GM12891 (cell line): ENCODE measurements at regions not wholly inside any gene's neighbourhood (a gene's known extent, or its start where the extent isn't known, plus 50 kb on each side); places are given as distances from the start of the nearest gene placed in this dataset.

Experiments
- DNase-seq: peaks from one replicate; pipeline ENCODE4 v3.0.0; 2011; ENCODE audit warnings: low spot score; ENCODE audit not compliant: insufficient read length
- FAIRE-seq: peaks from 2 replicates; lab custom pipeline; 2011; peaks lifted over from hg19 to GRCh38; lab: Jason Lieb, UNC
- PAX5 ChIP-seq: IDR thresholded peaks from 2 replicates; pipeline ENCODE4 v1.6.1; 2011; ENCODE audit warnings: low read length, moderate library complexity, mild to moderate bottlenecking; ENCODE audit not compliant: insufficient read depth, severe bottlenecking
- POLR2A ChIP-seq: IDR thresholded peaks from 2 replicates; pipeline ENCODE4 v1.6.1; 2011; ENCODE audit warnings: low read depth, low read length, control low read depth
- POLR2AphosphoS5 ChIP-seq: IDR thresholded peaks from 2 replicates; pipeline ENCODE4 v1.6.1; 2011; ENCODE audit warnings: low read depth, low read length, control low read depth
- POU2F2 ChIP-seq: IDR thresholded peaks from 2 replicates; pipeline ENCODE4 v1.6.1; 2011; ENCODE audit warnings: low read depth, mild to moderate bottlenecking, control low read depth, low read length, moderate library complexity
- SPI1 ChIP-seq: IDR thresholded peaks from 2 replicates; pipeline ENCODE4 v1.6.1; 2011; ENCODE audit warnings: low read depth, low read length, control low read depth
- TAF1 ChIP-seq: IDR thresholded peaks from 2 replicates; pipeline ENCODE4 v1.6.1; 2011; ENCODE audit warnings: low read depth, low read length, control low read depth

GRCh38 chr4:27094224-27094623, 233.6 kb downstream of the STIM2 start:
- DNase-seq (no peak), FAIRE-seq (no peak)
- TF ChIP-seq TAF1 (no peak), PAX5 (no peak), SPI1 (no peak), POLR2A (no peak), POU2F2 (no peak), POLR2AphosphoS5 (no peak)

GRCh38 chr4:27094783-27095182, 234.1 kb downstream of the STIM2 start:
- FAIRE-seq (no peak), DNase-seq (no peak)
- no peak for TF ChIP-seq POU2F2
- TF ChIP-seq TAF1, result no peak
- TF ChIP-seq POLR2A, result no peak
- TF ChIP-seq POLR2AphosphoS5, result no peak

- no peak for TF ChIP-seq POLR2AphosphoS5
- TF ChIP-seq SPI1, result no peak
- TF ChIP-seq TAF1, result no peak
- TF ChIP-seq POU2F2, result no peak
- TF ChIP-seq PAX5, result no peak
- TF ChIP-seq POLR2A, result no peak
- no peak for DNase-seq
- FAIRE-seq, result no peak
These were observed 235.6 kb downstream of the STIM2 start for GRCh38 chr4:27096142-27096824.

- no peak for FAIRE-seq
- TF ChIP-seq TAF1 (no peak), POLR2A (no peak), POLR2AphosphoS5 (no peak), SPI1 (no peak), POU2F2 (no peak), PAX5 (no peak)
- DNase-seq, result no peak
These were observed 237.4 kb downstream of the STIM2 start for GRCh38 chr4:27098034-27098433.

GRCh38 chr4:27100713-27101112, 240.1 kb downstream of the STIM2 start:
- no peak for DNase-seq
- TF ChIP-seq SPI1 (no peak), POLR2AphosphoS5 (no peak), POU2F2 (no peak), PAX5 (no peak), TAF1 (no peak), POLR2A (no peak)
- no peak for FAIRE-seq

GRCh38 chr4:27101126-27101525, 240.5 kb downstream of the STIM2 start:
- DNase-seq (no peak), FAIRE-seq (no peak)
- TF ChIP-seq PAX5 (no peak), TAF1 (no peak), SPI1 (no peak), POLR2AphosphoS5 (no peak)

GRCh38 chr4:27101561-27101960, 240.9 kb downstream of the STIM2 start:
- TF ChIP-seq POLR2AphosphoS5 (no peak), SPI1 (no peak), TAF1 (no peak), PAX5 (no peak), POU2F2 (no peak), POLR2A (no peak)
- no peak for DNase-seq
- no peak for FAIRE-seq

GRCh38 chr4:27111627-27112026, 251.0 kb downstream of the STIM2 start:
- DNase-seq (no peak), FAIRE-seq (no peak)
- TF ChIP-seq PAX5, result no peak
- no peak for TF ChIP-seq SPI1
- TF ChIP-seq POLR2A, result no peak
- no peak for TF ChIP-seq TAF1
- no peak for TF ChIP-seq POU2F2
- TF ChIP-seq POLR2AphosphoS5, result no peak

- DNase-seq (no peak), FAIRE-seq (no peak)
- no peak for TF ChIP-seq SPI1
- no peak for TF ChIP-seq PAX5
- TF ChIP-seq POLR2AphosphoS5, result no peak
- no peak for TF ChIP-seq TAF1
- no peak for TF ChIP-seq POLR2A
- no peak for TF ChIP-seq POU2F2
These were observed 251.9 kb downstream of the STIM2 start for GRCh38 chr4:27112587-27112986.

- DNase-seq (no peak), FAIRE-seq (no peak)
- no peak for TF ChIP-seq POLR2AphosphoS5
- TF ChIP-seq POLR2A, result no peak
- no peak for TF ChIP-seq PAX5
- TF ChIP-seq POU2F2, result no peak
- no peak for TF ChIP-seq SPI1
- TF ChIP-seq TAF1, result no peak
These were observed 254.6 kb downstream of the STIM2 start for GRCh38 chr4:27115221-27115620.
